ENCODE measurements at regions not wholly inside any gene's neighbourhood (a gene's known extent, or its start where the extent isn't known, plus 50 kb on each side); places are given as distances from the start of the nearest gene placed in this dataset.

DNA sequence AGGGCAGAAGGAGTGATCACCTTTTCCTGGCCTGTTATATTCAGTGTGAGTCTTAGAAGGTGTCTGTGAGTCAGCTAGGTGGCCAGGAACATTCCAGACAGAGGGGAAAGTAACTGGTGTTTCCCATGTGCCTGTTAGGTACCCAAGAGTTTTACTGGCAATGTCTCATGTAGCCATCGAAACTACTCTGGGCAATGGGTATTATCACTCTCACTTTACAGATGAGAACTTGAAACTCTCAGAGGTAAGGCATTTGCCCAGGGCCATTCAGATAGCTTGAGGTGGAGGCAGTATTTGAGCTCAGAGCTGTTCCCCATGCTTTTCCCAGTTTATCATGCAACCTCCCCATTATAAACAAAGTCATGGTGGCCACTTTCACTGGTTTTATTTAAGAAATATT, 80.4 kb upstream of the NHS start:
- peaks cover 22% of the 10 kb centered on the region for H3K4me1 Mint-ChIP-seq (ENCODE audit: low read depth, unreplicated experiment)
- intact Hi-C loops (cut with micrococcal nuclease; ENCODE audit: unreplicated experiment) = no loop called here
- H3K36me3 Mint-ChIP-seq (ENCODE audit: insufficient read depth, unreplicated experiment) = no peaks in the 10 kb centered on the region
- DNase-seq = no peak
- no TSS peak for BruUV-seq (replicated peaks)
- CTCF ChIA-PET = interaction anchor here (0.7 kb wide), 1 partner anchor 351 kb away, joined by 3 read pairs; no protein-coding TSS in a partner anchor
- no peak overlapping the region for H3K27ac Mint-ChIP-seq (ENCODE audit: unreplicated experiment)
- H3K4me3 Mint-ChIP-seq (ENCODE audit: low read depth, unreplicated experiment) = no peak overlapping the region
- no peaks in the 10 kb centered on the region for H3K27me3 Mint-ChIP-seq (ENCODE audit: unreplicated experiment)
- TF ChIP-seq, protein P1, sequence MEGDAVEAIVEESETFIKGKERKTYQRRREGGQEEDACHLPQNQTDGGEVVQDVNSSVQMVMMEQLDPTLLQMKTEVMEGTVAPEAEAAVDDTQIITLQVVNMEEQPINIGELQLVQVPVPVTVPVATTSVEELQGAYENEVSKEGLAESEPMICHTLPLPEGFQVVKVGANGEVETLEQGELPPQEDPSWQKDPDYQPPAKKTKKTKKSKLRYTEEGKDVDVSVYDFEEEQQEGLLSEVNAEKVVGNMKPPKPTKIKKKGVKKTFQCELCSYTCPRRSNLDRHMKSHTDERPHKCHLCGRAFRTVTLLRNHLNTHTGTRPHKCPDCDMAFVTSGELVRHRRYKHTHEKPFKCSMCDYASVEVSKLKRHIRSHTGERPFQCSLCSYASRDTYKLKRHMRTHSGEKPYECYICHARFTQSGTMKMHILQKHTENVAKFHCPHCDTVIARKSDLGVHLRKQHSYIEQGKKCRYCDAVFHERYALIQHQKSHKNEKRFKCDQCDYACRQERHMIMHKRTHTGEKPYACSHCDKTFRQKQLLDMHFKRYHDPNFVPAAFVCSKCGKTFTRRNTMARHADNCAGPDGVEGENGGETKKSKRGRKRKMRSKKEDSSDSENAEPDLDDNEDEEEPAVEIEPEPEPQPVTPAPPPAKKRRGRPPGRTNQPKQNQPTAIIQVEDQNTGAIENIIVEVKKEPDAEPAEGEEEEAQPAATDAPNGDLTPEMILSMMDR (IDR thresholded peaks at IDR 0.05; ENCODE audit: unreplicated experiment) = no peak
- H3K9me3 Mint-ChIP-seq (ENCODE audit: low read depth, unreplicated experiment) = no peaks in the 10 kb centered on the region

DNA sequence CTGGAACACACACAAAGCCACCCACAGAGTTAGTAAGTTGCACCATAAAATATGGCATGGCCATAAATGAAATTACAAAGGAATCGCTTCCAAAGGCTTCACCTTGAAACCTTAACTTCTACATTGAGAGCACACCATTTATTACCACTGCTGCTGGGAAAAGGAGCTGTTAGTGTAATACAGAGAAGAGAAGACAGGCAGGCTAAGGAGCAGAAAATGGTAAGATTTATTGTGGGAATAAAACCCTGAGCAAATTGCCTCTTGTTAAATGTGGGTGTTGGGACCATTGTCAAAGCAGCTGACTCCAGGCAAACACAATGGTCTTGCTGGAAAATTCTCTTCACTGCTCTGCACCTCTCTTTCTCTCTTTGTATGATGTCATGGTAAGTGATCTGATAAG, 79.2 kb upstream of the NHS start:
- intact Hi-C loops (cut with micrococcal nuclease; ENCODE audit: unreplicated experiment) = no loop called here
- Mint-ChIP-seq H3K36me3 (ENCODE audit: insufficient read depth, unreplicated experiment) (no peaks in the 10 kb centered on the region), H3K27ac (ENCODE audit: unreplicated experiment) (no peak overlapping the region), H3K4me1 (ENCODE audit: low read depth, unreplicated experiment) (peaks cover 22% of the 10 kb centered on the region), H3K27me3 (ENCODE audit: unreplicated experiment) (no peaks in the 10 kb centered on the region), H3K9me3 (ENCODE audit: low read depth, unreplicated experiment) (no peaks in the 10 kb centered on the region), H3K4me3 (ENCODE audit: low read depth, unreplicated experiment) (no peak overlapping the region)
- CTCF ChIA-PET = no interaction called here
- DNase-seq = no peak
- no TSS peak for BruUV-seq (replicated peaks)
- TF ChIP-seq, protein P1 (IDR thresholded peaks at IDR 0.05; ENCODE audit: unreplicated experiment) = no peak

DNA sequence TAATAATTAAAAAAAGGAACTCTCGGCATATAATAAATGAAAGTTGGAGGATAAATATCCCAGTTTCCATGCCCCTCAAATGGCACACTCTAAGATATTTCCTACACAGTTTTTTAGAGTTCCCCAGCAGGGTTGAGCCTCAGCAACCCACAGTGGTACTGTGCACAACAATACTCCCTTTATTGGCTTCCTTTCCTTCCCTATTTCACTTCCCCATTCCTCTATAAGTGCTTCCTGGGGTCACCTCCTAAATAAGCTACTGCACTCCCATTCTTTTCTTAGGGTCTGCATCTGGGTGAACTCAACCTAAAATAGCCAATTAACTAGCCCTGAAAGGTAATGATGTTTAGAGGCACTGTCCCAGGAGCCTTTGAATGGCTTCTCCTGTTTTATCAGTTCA, 76.4 kb upstream of the NHS start:
- H3K36me3 Mint-ChIP-seq (ENCODE audit: insufficient read depth, unreplicated experiment) = no peaks in the 10 kb centered on the region
- no peaks in the 10 kb centered on the region for H3K9me3 Mint-ChIP-seq (ENCODE audit: low read depth, unreplicated experiment)
- H3K4me3 Mint-ChIP-seq (ENCODE audit: low read depth, unreplicated experiment) = no peak overlapping the region
- TF ChIP-seq, protein P1 (IDR thresholded peaks at IDR 0.05; ENCODE audit: unreplicated experiment) = no peak
- CTCF ChIA-PET = no interaction called here
- peaks cover 6% of the 10 kb centered on the region for H3K27me3 Mint-ChIP-seq (ENCODE audit: unreplicated experiment)
- peaks cover 8% of the 10 kb centered on the region for H3K4me1 Mint-ChIP-seq (ENCODE audit: low read depth, unreplicated experiment)
- no TSS peak for BruUV-seq (replicated peaks)
- no peak overlapping the region for H3K27ac Mint-ChIP-seq (ENCODE audit: unreplicated experiment)
- DNase-seq = no peak
- intact Hi-C loops (cut with micrococcal nuclease; ENCODE audit: unreplicated experiment) = no loop called here

DNA sequence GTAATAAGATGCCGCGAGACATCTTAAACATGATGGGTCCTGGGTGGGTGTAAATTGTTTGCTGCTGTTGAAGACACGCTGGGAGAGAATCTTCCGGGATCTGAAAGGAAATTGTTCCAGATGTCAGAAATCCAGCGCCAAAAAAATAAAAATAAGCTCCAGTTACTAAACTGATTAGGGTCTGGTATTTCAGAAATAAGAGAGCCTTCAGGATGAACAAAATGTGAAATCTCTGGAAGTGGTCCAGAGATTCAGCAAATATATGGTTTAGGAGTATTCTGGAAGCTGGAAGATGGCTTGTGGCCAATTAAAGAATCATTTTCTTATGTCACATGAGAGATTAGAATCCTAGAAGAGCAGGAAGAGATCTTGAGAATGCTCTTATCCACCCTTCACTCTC, 75.8 kb upstream of the NHS start:
- CTCF ChIA-PET = no interaction called here
- Mint-ChIP-seq H3K27me3 (ENCODE audit: unreplicated experiment) (peaks cover 8% of the 10 kb centered on the region), H3K36me3 (ENCODE audit: insufficient read depth, unreplicated experiment) (no peaks in the 10 kb centered on the region), H3K9me3 (ENCODE audit: low read depth, unreplicated experiment) (no peaks in the 10 kb centered on the region), H3K4me3 (ENCODE audit: low read depth, unreplicated experiment) (no peak overlapping the region), H3K27ac (ENCODE audit: unreplicated experiment) (no peak overlapping the region), H3K4me1 (ENCODE audit: low read depth, unreplicated experiment) (peaks cover 8% of the 10 kb centered on the region)
- TF ChIP-seq, protein P1 (IDR thresholded peaks at IDR 0.05; ENCODE audit: unreplicated experiment) = no peak
- intact Hi-C loops (cut with micrococcal nuclease; ENCODE audit: unreplicated experiment) = no loop called here
- no TSS peak for BruUV-seq (replicated peaks)
- DNase-seq = no peak
